ENCODE measurements at regions not wholly inside any gene's neighbourhood (a gene's known extent, or its start where the extent isn't known, plus 50 kb on each side); places are given as distances from the start of the nearest gene placed in this dataset.

DNA sequence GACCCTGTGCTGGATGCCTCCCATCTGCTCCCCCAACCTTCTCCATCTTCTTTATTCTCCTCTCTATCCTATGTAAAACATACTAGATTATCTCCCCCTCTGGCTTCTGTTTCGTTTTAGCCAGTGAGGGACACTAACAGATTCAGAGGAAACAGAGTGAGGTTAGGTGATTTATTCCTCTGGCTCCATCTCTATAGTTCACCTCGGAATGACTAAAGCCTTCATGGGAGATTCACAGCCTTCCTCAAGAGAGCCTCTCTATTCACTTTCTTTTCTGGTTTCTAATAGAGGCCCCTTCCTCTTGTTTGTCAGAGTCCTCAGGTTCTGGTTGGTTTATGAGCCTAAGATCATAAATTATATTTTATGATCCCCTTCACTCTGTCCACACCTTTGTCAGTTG is 633.1 kb upstream of the TYRP1 start:
- no peak overlapping the region for H3K4me3 ChIP-seq (ENCODE audit: low read length)
- DNase-seq (ENCODE audit: low read depth), result no peak
- TF ChIP-seq, protein P1, sequence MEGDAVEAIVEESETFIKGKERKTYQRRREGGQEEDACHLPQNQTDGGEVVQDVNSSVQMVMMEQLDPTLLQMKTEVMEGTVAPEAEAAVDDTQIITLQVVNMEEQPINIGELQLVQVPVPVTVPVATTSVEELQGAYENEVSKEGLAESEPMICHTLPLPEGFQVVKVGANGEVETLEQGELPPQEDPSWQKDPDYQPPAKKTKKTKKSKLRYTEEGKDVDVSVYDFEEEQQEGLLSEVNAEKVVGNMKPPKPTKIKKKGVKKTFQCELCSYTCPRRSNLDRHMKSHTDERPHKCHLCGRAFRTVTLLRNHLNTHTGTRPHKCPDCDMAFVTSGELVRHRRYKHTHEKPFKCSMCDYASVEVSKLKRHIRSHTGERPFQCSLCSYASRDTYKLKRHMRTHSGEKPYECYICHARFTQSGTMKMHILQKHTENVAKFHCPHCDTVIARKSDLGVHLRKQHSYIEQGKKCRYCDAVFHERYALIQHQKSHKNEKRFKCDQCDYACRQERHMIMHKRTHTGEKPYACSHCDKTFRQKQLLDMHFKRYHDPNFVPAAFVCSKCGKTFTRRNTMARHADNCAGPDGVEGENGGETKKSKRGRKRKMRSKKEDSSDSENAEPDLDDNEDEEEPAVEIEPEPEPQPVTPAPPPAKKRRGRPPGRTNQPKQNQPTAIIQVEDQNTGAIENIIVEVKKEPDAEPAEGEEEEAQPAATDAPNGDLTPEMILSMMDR (conservative IDR thresholded peaks at IDR 0.05; ENCODE audit: low read depth, low read length), result no peak

GRCh38 chr9:12060811-12061210 is 632.4 kb upstream of the TYRP1 start:
- TF ChIP-seq, protein P1 (conservative IDR thresholded peaks at IDR 0.05; ENCODE audit: low read depth, low read length), result no peak
- DNase-seq (ENCODE audit: low read depth), result no peak
- no peak overlapping the region for H3K4me3 ChIP-seq (ENCODE audit: low read length)

GRCh38 chr9:12065050-12065449 is 628.1 kb upstream of the TYRP1 start:
- DNase-seq (ENCODE audit: low read depth), result peak; percentile 11
- H3K4me3 ChIP-seq (ENCODE audit: low read length), result no peak overlapping the region
- TF ChIP-seq, protein P1 (conservative IDR thresholded peaks at IDR 0.05; ENCODE audit: low read depth, low read length), result no peak

- TF ChIP-seq, protein P1 (conservative IDR thresholded peaks at IDR 0.05; ENCODE audit: low read depth, low read length), result no peak
- DNase-seq (ENCODE audit: low read depth), result no peak
- H3K4me3 ChIP-seq (ENCODE audit: low read length), result no peak overlapping the region
These were observed 627.5 kb upstream of the TYRP1 start for GRCh38 chr9:12065686-12066085.

- TF ChIP-seq, protein P1 (conservative IDR thresholded peaks at IDR 0.05; ENCODE audit: low read depth, low read length), result no peak
- H3K4me3 ChIP-seq (ENCODE audit: low read length), result no peak overlapping the region
- no peak for DNase-seq (ENCODE audit: low read depth)
These were observed 626.6 kb upstream of the TYRP1 start for GRCh38 chr9:12066455-12067035.

- TF ChIP-seq, protein P1 (conservative IDR thresholded peaks at IDR 0.05; ENCODE audit: low read depth, low read length), result no peak
- DNase-seq (ENCODE audit: low read depth), result no peak
- no peak overlapping the region for H3K4me3 ChIP-seq (ENCODE audit: low read length)
These were observed 623.8 kb upstream of the TYRP1 start for GRCh38 chr9:12069366-12069765.

DNA sequence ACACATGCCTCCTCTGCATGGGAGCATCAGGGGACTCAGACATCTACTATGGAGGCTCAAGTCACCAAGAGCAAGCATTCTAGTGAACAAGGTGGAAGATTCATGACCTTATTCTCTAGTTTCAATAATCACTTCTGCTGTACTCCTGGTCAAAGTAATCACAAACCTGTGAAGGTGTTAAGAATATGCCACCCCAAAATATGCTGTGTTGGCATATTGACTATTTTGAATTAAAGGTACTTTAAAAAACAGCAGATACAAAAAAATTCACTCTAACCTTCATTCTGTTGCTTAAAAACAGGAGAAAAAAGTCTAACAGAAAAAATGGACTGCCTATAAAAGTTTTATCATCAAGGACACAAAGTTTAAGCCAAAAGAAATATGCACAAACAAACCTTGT is 607.8 kb upstream of the TYRP1 start:
- no peak overlapping the region for H3K4me3 ChIP-seq (ENCODE audit: low read length)
- DNase-seq (ENCODE audit: low read depth), result no peak
- TF ChIP-seq, protein P1 (conservative IDR thresholded peaks at IDR 0.05; ENCODE audit: low read depth, low read length), result no peak

All from retinal pigment epithelial cell (primary cell).